GM21619 (cell line): ENCODE measurements at regions not wholly inside any gene's neighbourhood (a gene's known extent, or its start where the extent isn't known, plus 50 kb on each side); places are given as distances from the start of the nearest gene placed in this dataset.
"Not testable (repeated sequence)": the region's sequence is repeated elsewhere in the genome, so short reads cannot be mapped to it uniquely, and the experiment has no call there.

Experiments
- ATAC-seq: cut with Tn5 transposase; IDR thresholded peaks from one replicate; pipeline ENCODE4 v1.9.1; 2021; ENCODE audit not compliant: unreplicated experiment

- no peak for ATAC-seq
Measured at GRCh38 chrX:39487969-39488330, 609.8 kb downstream of the BCOR start.

DNA sequence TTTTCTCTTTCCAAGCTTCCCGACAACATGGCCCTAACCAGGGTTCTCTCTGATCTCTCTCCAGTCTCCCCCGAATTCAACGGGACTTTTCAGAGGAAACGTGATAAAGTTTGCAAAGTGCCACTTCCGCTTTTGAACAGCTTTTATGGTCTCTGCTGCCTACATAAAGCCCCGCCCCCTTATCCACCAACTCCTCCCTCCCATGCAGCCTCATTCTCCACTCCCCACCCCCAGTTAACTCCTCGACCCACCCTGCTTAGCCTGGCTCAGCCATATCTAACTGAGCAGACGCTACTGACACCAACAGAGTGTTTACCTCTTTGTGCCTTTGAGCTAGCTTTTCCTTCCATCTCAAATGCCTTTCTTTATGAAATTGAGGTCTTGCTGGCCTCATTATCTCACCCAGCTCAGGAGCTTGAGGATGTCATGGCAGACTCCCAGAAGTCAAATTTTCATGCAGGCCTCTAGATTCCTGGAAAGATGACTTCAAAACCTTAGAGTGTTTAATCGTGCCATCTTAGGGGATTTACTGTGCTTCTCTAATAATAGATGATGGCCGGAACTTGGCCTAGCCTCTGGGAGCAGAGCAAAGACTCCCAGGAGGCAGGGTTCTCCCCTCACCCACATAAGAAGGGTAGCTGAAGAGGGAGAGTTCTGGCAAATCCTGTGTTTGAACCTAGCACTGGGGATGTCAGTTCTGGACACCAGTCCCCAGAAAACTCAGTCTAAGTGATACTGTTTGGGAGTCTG lies 606.0 kb downstream of the BCOR start:
- peak; percentile 75 for ATAC-seq

DNA sequence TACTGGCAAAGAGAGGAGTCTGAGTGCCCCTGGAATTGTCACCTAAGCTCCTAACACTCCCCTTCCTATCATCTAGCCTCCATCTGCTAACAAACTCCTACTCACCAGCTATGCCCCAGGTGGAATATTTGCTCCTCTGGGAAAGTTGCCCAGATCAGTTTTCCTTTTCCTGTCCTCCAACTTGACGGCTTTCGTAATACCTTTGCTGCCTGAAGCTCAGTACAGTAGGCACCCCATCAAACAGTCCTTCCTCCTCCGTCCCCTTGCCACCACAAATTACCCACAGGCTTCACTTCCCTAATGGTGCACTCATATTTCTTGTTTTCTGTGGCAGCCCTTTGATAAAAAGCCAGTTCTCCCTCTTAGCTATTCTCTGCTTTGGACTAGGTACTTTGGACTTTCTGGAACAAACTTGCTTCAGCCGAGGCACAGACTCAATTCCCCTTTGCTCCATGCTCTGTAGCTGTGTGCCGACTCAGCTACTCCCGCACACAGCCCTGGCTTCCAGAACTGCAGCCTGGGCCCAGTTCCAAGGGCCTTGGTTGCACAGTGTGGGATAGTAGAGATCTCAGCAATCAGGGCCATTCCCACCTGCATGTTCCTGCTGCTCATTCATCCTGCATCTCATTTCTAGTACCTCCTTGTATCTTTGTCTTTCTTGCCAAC lies 605.1 kb downstream of the BCOR start:
- no peak for ATAC-seq

DNA sequence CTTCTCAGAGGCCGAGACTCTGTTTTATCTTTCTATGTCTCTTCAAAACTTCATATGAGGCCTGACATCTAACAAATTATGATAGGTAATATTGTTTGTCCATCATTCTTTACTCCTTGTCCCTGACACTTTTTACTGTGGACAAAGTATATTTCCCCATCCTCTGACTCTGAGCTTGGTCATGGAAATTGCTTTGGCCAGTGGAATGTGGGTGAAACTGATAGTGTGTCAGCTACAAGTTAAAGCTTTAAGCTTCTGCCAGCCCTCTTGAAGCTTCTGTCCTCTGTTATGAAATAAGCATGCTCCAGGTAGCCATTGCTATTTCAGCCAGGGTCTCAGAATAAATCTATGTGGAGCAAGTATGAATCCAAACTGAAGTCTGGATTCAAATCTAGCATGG lies 604.6 kb downstream of the BCOR start:
- ATAC-seq = no peak

DNA sequence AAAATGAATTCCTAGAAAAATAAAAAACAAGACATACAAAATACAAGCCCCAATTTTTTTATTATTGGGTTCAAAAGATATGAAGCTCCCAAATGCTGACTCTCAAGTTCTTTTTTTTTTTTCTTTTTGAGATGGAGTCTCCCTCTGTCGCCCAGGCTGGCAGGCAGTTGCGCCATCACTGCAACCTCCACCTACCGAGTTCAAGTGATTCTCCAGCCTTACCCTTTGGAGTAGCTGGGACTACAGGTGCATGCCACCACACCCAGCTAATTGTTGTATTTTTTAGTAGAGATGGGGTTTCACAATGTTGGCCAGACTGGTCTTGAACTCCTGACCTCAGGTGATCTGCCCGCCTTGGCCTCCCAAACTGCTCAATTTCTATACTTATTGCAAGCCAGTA lies 600.6 kb downstream of the BCOR start:
- not testable (repeated sequence) for ATAC-seq

GRCh38 chrX:39497702-39498265 lies 600.0 kb downstream of the BCOR start:
- no peak for ATAC-seq

DNA sequence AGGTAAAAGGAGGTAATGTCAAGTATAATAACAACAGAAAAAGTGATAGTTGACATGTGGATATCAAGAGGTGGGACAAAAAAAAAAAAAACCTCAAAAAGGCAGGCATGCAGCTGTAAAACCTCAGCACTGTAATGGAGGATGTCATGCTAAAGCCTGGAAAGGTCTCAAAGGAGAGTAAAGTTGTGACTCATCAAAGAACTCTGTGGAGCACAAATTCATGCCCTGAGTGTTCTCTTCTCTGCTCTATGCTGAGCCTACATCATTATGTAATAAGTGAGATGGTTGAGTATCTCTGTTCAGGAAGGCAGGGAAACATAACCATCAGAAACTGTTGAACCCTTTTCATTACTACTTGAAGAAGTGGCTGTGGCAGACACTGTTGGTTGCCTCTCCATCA lies 597.8 kb downstream of the BCOR start:
- ATAC-seq = no peak

DNA sequence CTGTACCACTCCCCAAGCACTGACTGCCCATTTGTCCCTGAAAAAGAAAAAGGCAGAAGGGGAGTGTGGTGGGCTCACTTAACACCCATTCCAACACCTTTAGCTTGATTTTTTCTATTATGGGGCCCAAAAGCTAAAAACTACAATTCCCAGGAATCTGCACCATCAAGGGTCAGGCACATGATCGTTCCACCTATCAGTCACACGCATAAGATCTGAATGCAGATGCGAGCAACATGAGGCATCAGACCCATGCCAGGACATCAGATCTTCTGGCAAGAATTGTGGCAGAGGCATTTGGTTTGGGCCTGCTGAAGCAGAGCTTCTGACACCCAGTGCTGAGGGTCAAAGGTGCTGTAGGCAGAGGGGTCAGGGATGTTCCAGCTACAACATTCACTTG lies 595.9 kb downstream of the BCOR start:
- ATAC-seq = no peak

DNA sequence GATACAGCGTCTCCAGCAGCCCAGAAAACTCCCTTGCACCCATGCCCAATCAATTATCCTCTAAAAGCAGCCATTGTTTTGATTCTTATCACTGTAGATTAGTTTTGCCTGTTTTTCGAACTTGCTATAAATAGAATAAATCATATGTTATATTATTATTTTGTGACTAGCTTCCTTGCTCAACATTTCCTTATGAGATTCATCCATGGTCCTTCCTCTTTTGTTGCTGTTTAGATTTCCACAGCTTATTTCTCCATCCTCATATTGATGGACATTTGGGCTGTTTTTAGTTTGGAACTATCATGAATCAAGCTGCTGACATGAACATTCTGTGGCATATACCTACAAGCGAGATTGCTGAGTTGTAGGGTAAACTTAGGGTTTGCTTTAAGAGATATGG lies 595.3 kb downstream of the BCOR start:
- no peak for ATAC-seq

- no peak for ATAC-seq
Measured at GRCh38 chrX:39504227-39504626, 593.5 kb downstream of the BCOR start.

DNA sequence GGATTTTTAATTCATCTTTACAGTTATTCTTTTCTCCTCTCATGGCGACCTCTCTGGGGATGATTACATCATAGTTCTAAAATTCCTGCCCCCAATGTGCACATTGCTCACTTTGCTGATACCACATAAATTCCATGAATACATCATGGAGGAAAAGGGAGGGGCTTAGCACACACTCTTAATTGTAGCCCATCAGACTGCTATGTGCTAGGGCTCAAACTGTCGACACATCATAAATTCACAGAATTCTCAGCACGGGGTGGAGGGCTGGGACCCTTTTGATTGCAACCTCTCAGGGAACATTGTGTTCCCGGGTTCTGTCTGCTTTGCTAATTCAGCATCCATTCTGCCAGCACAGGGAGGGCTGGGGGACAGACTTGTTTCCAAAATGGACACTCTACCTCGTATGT lies 592.9 kb downstream of the BCOR start:
- no peak for ATAC-seq

- ATAC-seq = no peak
Measured at GRCh38 chrX:39506131-39506530, 591.6 kb downstream of the BCOR start.

DNA sequence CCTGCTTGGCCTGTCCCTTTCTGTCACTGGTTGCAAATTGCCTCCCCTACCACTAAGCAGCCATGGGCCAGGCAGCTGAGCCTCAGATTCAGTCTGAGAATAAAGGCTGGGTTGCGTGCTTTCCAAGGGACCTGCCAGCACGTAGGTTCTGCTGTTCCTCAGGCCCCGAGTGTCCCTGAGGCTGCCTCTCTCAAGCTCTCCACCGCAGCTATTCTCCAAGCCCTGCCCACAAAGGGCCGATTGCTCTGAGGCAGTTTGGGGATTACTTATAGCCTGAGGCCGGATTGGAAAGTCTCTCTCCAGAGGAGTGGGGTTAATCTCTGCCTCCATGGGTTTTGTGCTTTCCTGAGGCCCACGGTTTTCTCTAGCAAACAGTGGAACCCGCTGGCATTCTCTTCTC lies 590.7 kb downstream of the BCOR start:
- no peak for ATAC-seq

- ATAC-seq = no peak
Measured at GRCh38 chrX:39507617-39508299, 590.0 kb downstream of the BCOR start.

DNA sequence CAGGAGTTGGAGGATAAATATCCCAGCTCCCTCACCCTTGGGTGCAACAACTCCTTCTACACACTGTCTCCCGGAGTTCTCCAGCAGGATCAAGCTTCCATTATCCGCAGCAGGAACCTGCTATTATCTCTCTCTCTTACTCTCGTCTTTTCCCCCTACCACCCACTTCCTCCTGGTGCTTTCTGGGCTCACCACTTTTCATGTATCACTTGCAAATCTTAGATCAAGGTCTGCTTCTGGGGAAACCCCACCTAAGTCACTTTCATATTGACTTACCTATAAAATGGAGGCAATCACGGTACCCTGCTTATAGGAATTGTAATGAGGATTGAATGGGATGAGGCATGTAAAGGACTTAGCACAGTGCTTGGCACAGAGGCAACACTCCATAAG lies 589.5 kb downstream of the BCOR start:
- no peak for ATAC-seq

GRCh38 chrX:39509157-39509556 lies 588.6 kb downstream of the BCOR start:
- no peak for ATAC-seq

- ATAC-seq = no peak
Measured at GRCh38 chrX:39513836-39514235, 583.9 kb downstream of the BCOR start.

DNA sequence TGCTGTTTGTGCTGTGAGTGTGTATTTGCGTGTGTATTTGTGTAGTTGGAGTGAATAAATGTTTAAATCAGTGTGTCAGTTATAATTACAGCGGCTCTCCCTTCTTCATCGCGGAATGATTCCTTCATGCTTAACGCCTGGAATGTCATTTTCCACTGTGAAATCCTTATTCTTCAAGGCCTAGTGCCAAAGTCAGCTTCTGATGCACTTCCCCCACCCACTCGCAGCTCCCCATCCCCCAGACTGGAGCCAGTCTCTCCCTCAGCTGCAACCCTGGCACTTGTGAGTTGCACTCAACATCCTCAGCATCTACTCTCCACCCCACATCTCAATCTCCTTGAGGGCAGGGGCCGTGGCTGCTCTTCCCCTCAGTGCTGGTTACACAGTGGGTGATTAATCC lies 583.0 kb downstream of the BCOR start:
- no peak for ATAC-seq

GRCh38 chrX:39516427-39516841 lies 581.3 kb downstream of the BCOR start:
- ATAC-seq = no peak

- no peak for ATAC-seq
Measured at GRCh38 chrX:39518476-39519029, 579.2 kb downstream of the BCOR start.

GRCh38 chrX:39519030-39519488 lies 578.7 kb downstream of the BCOR start:
- ATAC-seq = no peak
